ENCODE measurements at regions not wholly inside any gene's neighbourhood (a gene's known extent, or its start where the extent isn't known, plus 50 kb on each side); places are given as distances from the start of the nearest gene placed in this dataset.

- ATAC-seq (ENCODE audit: insufficient read depth, low FRiP score) (no peak), DNase-seq (peak in 1 of 3 donors; percentile 5)
- H3K27ac ChIP-seq (ENCODE audit: low read depth in 1 of 2, low read length in 1 of 2) = no peak overlapping the region
- H3K36me3 ChIP-seq (ENCODE audit: control insufficient read depth in 4 of 4, insufficient read depth in 4 of 4, low read length in 4 of 4) = no peaks in the 10 kb centered on the region
- H3K4me1 ChIP-seq (ENCODE audit: control insufficient read depth in 5 of 5, insufficient read depth in 5 of 5, low read length in 5 of 5) = peaks cover 0 to 12% (median 0%) of the 10 kb centered on the region in 5 donors
- H3K9me3 ChIP-seq (ENCODE audit: control insufficient read depth in 4 of 4, insufficient read depth in 3 of 4, low read length in 3 of 4) = no peaks in the 10 kb centered on the region
- WGBS, 2 donors = 54 to 93% methylated on average over 6 to 7 of the region's 7 CpGs
- H3K4me3 ChIP-seq = no peak overlapping the region
- TF ChIP-seq CTCF (IDR thresholded peaks at IDR 0.05; ENCODE audit: control extremely low read depth, extremely low read depth) = no peak
- H3K9ac ChIP-seq (ENCODE audit: insufficient read depth in 1 of 2, low read length in 2 of 2) = no peak overlapping the region
- peaks cover 0 to 9% (median 0%) of the 10 kb centered on the region in 3 donors for H3K27me3 ChIP-seq (ENCODE audit: control insufficient read depth in 3 of 3, insufficient read depth in 3 of 3, low read length in 2 of 3)
Observed at GRCh38 chrX:69389101-69389501, 115.0 kb upstream of the NALF2 start.

- H3K4me3 ChIP-seq = no peak overlapping the region
- H3K9me3 ChIP-seq (ENCODE audit: control insufficient read depth in 4 of 4, insufficient read depth in 3 of 4, low read length in 3 of 4) = no peaks in the 10 kb centered on the region
- DNase-seq (no peak), ATAC-seq (ENCODE audit: insufficient read depth, low FRiP score) (no peak)
- no peak overlapping the region for H3K9ac ChIP-seq (ENCODE audit: insufficient read depth in 1 of 2, low read length in 2 of 2)
- no peak for TF ChIP-seq CTCF (IDR thresholded peaks at IDR 0.05; ENCODE audit: control extremely low read depth, extremely low read depth)
- H3K36me3 ChIP-seq (ENCODE audit: control insufficient read depth in 4 of 4, insufficient read depth in 4 of 4, low read length in 4 of 4) = no peaks in the 10 kb centered on the region
- no peak overlapping the region for H3K27ac ChIP-seq (ENCODE audit: low read depth in 1 of 2, low read length in 1 of 2)
- peaks cover 0 to 12% (median 0%) of the 10 kb centered on the region in 5 donors for H3K4me1 ChIP-seq (ENCODE audit: control insufficient read depth in 5 of 5, insufficient read depth in 5 of 5, low read length in 5 of 5)
- H3K27me3 ChIP-seq (ENCODE audit: control insufficient read depth in 3 of 3, insufficient read depth in 3 of 3, low read length in 2 of 3) = peaks cover 0 to 9% (median 0%) of the 10 kb centered on the region in 3 donors
- 12 to 35% methylated on average over 5 of the region's 5 CpGs for WGBS, 2 donors
Observed at GRCh38 chrX:69388526-69388925, 115.6 kb upstream of the NALF2 start.

GRCh38 chrX:69387567-69388487 is 116.3 kb upstream of the NALF2 start:
- ATAC-seq (ENCODE audit: insufficient read depth, low FRiP score) (peak; percentile 64), DNase-seq (peak; percentile 71 to 78 (median 72))
- no peak overlapping the region for H3K4me3 ChIP-seq
- 28 to 31% methylated on average over 11 to 13 of the region's 13 CpGs for WGBS, 2 donors
- H3K27me3 ChIP-seq (ENCODE audit: control insufficient read depth in 3 of 3, insufficient read depth in 3 of 3, low read length in 2 of 3) = peaks cover 0 to 9% (median 0%) of the 10 kb centered on the region in 3 donors
- no peak overlapping the region for H3K9ac ChIP-seq (ENCODE audit: insufficient read depth in 1 of 2, low read length in 2 of 2)
- H3K4me1 ChIP-seq (ENCODE audit: control insufficient read depth in 5 of 5, insufficient read depth in 5 of 5, low read length in 5 of 5) = peaks cover 0 to 12% (median 0%) of the 10 kb centered on the region in 5 donors
- no peak overlapping the region for H3K27ac ChIP-seq (ENCODE audit: low read depth in 1 of 2, low read length in 1 of 2)
- no peaks in the 10 kb centered on the region for H3K9me3 ChIP-seq (ENCODE audit: control insufficient read depth in 4 of 4, insufficient read depth in 3 of 4, low read length in 3 of 4)
- peak; percentile 37 for TF ChIP-seq CTCF (IDR thresholded peaks at IDR 0.05; ENCODE audit: control extremely low read depth, extremely low read depth)
- no peaks in the 10 kb centered on the region for H3K36me3 ChIP-seq (ENCODE audit: control insufficient read depth in 4 of 4, insufficient read depth in 4 of 4, low read length in 4 of 4)

All from lung (tissue), 11 donors.